ENCODE measurements at regions not wholly inside any gene's neighbourhood (a gene's known extent, or its start where the extent isn't known, plus 50 kb on each side); places are given as distances from the start of the nearest gene placed in this dataset.
"Not testable (repeated sequence)": the region's sequence is repeated elsewhere in the genome, so short reads cannot be mapped to it uniquely, and the experiment has no call there.

DNA sequence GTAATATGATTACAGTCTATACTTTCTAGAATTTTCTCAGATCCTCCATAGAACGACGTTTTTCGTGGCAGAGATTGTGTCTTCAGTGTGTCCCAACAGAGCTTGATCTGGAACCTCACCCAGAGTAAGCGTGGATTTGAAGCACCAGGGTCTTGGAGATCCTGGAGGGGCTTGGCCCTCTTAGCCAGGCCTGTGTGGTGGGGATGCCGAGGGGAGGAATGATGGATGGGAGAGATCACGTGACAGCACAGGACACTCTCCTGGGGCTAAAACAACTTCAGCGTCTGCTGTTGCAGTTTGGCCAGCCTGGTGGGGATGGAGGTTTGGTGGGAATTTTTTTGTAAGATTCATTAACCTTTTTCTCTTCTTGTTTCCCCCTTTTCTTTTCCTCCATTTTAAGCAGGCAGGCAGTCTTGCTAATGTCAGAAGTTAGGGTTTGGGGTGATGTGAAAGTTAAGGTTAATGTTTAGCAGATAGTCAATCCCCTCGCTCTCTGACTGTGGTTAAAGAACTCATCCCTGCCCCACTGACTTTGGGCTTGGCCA lies 100.7 kb upstream of the SULF2 start:
- H3K9me3 Mint-ChIP-seq (ENCODE audit: unreplicated experiment): no peaks in the 10 kb centered on the region
- peaks cover 12% of the 10 kb centered on the region for H3K27me3 Mint-ChIP-seq (ENCODE audit: insufficient read depth, unreplicated experiment)

DNA sequence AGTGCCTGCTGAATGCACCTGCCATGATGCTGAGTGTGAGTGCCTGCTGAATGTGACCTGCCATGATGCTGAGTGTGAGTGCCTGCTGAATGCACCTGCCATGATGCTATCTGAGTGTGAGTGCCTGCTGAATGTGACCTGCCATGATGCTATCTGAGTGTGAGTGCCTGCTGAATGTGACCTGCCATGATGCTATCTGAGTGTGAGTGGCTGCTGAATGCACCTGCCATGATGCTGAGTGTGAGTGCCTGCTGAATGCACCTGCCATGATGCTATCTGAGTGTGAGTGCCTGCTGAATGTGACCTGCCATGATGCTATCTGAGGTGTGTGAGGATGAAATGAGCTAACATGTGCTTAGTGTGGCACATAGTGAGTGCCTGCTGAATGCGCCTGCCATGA lies 98.7 kb upstream of the SULF2 start:
- H3K36me3 Mint-ChIP-seq (ENCODE audit: insufficient read depth, unreplicated experiment); H3K27ac Mint-ChIP-seq (ENCODE audit: low read depth, unreplicated experiment); H3K4me1 Mint-ChIP-seq (ENCODE audit: insufficient read depth, unreplicated experiment); BruUV-seq (replicated peaks); intact Hi-C loops (cut with micrococcal nuclease); H3K9me3 Mint-ChIP-seq (ENCODE audit: unreplicated experiment); POLR2A ChIA-PET; H3K4me3 Mint-ChIP-seq (ENCODE audit: unreplicated experiment); DNase-seq (ENCODE audit: unreplicated experiment): not testable (repeated sequence)
- CTCF ChIA-PET: interaction anchor here (0.7 kb wide), 1 partner anchor 201 kb away, joined by 4 read pairs; no protein-coding TSS in a partner anchor
- H3K27me3 Mint-ChIP-seq (ENCODE audit: insufficient read depth, unreplicated experiment): peaks cover 12% of the 10 kb centered on the region

More for the DNA sequence above, 100.7 kb upstream of the SULF2 start:
- no TSS peak for BruUV-seq (replicated peaks)
- H3K36me3 Mint-ChIP-seq (ENCODE audit: insufficient read depth, unreplicated experiment): no peaks in the 10 kb centered on the region
- ChIA-PET POLR2A (interaction anchor here (0.6 to 0.8 kb wide), 2 partner anchors 284 to 1173 kb away, joined by 3 read pairs; no protein-coding TSS in a partner anchor), CTCF (interaction anchor here (0.8 kb wide), 1 partner anchor 10 kb away, joined by 3 read pairs; no protein-coding TSS in a partner anchor)
- no peak overlapping the region for H3K4me3 Mint-ChIP-seq (ENCODE audit: unreplicated experiment)
- no peak for DNase-seq (ENCODE audit: unreplicated experiment)
- no peaks in the 10 kb centered on the region for H3K4me1 Mint-ChIP-seq (ENCODE audit: insufficient read depth, unreplicated experiment)
- no peak overlapping the region for H3K27ac Mint-ChIP-seq (ENCODE audit: low read depth, unreplicated experiment)
- intact Hi-C loops (cut with micrococcal nuclease): no loop called here
- TF ChIP-seq, protein P1, sequence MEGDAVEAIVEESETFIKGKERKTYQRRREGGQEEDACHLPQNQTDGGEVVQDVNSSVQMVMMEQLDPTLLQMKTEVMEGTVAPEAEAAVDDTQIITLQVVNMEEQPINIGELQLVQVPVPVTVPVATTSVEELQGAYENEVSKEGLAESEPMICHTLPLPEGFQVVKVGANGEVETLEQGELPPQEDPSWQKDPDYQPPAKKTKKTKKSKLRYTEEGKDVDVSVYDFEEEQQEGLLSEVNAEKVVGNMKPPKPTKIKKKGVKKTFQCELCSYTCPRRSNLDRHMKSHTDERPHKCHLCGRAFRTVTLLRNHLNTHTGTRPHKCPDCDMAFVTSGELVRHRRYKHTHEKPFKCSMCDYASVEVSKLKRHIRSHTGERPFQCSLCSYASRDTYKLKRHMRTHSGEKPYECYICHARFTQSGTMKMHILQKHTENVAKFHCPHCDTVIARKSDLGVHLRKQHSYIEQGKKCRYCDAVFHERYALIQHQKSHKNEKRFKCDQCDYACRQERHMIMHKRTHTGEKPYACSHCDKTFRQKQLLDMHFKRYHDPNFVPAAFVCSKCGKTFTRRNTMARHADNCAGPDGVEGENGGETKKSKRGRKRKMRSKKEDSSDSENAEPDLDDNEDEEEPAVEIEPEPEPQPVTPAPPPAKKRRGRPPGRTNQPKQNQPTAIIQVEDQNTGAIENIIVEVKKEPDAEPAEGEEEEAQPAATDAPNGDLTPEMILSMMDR (IDR thresholded peaks at IDR 0.05; ENCODE audit: unreplicated experiment): no peak

DNA sequence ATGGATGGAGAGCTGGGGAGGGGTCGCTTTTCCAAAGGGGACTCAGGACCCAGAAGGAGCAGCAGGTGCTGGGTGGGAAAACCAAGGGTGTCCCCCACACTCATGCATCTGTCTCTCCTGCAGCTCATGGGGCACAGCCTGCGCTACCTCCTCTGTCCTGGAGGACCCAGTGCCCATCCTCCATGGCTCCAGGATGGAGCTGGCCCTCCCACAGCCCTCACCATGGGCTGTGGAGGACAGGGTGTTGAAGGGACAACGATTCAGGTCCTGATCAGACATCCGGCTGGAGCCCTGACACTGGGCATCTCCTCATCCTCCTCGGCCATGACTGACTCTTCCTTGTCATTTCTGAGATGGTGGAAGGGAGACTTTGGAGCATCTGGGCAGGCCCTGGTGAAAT lies 97.9 kb upstream of the SULF2 start:
- no peak for DNase-seq (ENCODE audit: unreplicated experiment)
- H3K4me3 Mint-ChIP-seq (ENCODE audit: unreplicated experiment): no peak overlapping the region
- intact Hi-C loops (cut with micrococcal nuclease): no loop called here
- no peaks in the 10 kb centered on the region for H3K9me3 Mint-ChIP-seq (ENCODE audit: unreplicated experiment)
- ChIA-PET POLR2A (no interaction called here), CTCF (no interaction called here)
- TF ChIP-seq, protein P1 (IDR thresholded peaks at IDR 0.05; ENCODE audit: unreplicated experiment): no peak
- no peaks in the 10 kb centered on the region for H3K36me3 Mint-ChIP-seq (ENCODE audit: insufficient read depth, unreplicated experiment)
- no peaks in the 10 kb centered on the region for H3K4me1 Mint-ChIP-seq (ENCODE audit: insufficient read depth, unreplicated experiment)
- no peak overlapping the region for H3K27ac Mint-ChIP-seq (ENCODE audit: low read depth, unreplicated experiment)
- no TSS peak for BruUV-seq (replicated peaks)
- peaks cover 12% of the 10 kb centered on the region for H3K27me3 Mint-ChIP-seq (ENCODE audit: insufficient read depth, unreplicated experiment)

DNA sequence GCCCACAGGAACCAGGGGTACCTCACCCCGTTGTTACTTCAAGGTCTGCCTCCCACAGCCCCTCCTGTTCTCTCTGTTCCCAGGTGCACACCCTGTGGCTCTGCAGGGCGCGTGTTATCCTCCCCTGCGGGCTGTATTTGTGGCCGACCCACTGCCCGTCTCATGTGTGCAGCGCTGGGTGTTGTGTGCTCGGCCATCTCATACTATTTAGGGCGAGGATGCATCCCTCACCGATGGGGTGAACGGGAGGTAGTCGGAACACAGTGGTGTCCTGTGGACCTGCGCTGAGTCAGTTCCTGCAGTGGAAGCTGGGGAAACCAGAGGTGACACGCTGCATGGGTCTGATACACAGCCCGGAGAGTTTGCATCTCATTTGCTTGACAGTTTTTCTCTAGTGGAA lies 94.5 kb upstream of the SULF2 start:
- H3K9me3 Mint-ChIP-seq (ENCODE audit: unreplicated experiment): no peaks in the 10 kb centered on the region
- peaks cover 6% of the 10 kb centered on the region for H3K27me3 Mint-ChIP-seq (ENCODE audit: insufficient read depth, unreplicated experiment)
- no peak overlapping the region for H3K27ac Mint-ChIP-seq (ENCODE audit: low read depth, unreplicated experiment)
- ChIA-PET POLR2A (no interaction called here), CTCF (interaction anchor here (1.1 kb wide), 1 partner anchor 15 kb away, joined by 3 read pairs; no protein-coding TSS in a partner anchor)
- TF ChIP-seq, protein P1 (IDR thresholded peaks at IDR 0.05; ENCODE audit: unreplicated experiment): no peak
- no peak for DNase-seq (ENCODE audit: unreplicated experiment)
- H3K4me3 Mint-ChIP-seq (ENCODE audit: unreplicated experiment): no peak overlapping the region
- no peaks in the 10 kb centered on the region for H3K36me3 Mint-ChIP-seq (ENCODE audit: insufficient read depth, unreplicated experiment)
- no peaks in the 10 kb centered on the region for H3K4me1 Mint-ChIP-seq (ENCODE audit: insufficient read depth, unreplicated experiment)
- intact Hi-C loops (cut with micrococcal nuclease): no loop called here
- no TSS peak for BruUV-seq (replicated peaks)

Data from MCF 10A (cell line).